ENCODE measurements at regions not wholly inside any gene's neighbourhood (a gene's known extent, or its start where the extent isn't known, plus 50 kb on each side); places are given as distances from the start of the nearest gene placed in this dataset.

DNA sequence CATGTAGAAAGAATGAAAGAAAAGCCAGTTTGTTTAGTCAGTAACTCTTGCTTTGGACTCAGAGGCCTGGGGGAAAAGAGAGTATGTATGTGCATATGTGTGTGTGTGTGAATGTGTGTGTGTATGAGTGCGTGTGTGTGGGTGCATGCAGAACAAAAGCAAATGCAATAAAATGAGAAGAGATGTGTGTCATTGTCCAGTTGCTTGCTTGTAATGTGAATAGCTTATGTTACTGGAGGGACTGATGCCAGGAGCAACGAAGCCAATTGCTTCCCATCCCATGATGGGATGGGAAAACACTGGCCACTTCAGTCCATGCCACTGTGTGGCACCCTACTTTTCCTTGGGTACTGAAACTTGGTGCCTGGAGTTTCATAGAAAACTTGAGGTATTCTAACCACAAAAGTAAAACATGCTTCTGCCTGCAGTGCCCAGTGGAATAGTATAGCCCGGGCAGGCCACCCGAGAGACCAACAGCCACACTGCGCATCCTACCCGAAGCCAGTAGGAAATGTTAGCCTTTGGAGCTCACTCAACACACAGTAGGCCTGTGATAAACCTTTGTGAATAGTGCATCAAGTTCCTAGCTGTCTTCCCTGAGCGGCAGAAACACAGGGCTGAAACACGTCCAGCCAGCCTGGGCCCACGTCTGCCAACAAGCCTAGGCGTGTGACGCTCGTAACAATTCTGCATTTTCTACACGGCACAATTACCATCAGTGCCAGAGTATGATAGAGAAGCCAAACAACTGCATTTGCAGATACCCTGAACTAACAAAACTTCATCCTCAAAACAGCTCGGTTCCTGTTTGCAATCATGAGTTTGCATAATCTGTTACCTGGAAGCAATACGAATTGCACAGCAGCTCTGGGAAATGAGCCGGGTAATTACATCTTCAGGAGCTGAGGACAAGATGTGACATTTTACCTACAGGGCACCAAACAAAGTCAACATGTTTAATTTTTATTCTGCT is 198.1 kb downstream of the SYK start:
- Histone ChIP-seq H3K9ac (ENCODE audit: low read depth in 2 of 2, low read length in 2 of 2) (no peak overlapping the region), H3K4me3 (no peak overlapping the region), H3K27ac (no peak overlapping the region), H3K4me1 (no peaks in the 10 kb centered on the region), H3K9me3 (no peaks in the 10 kb centered on the region), H3K36me3 (no peaks in the 10 kb centered on the region), H3K27me3 (no peaks in the 10 kb centered on the region)
- TF ChIP-seq, protein P1, sequence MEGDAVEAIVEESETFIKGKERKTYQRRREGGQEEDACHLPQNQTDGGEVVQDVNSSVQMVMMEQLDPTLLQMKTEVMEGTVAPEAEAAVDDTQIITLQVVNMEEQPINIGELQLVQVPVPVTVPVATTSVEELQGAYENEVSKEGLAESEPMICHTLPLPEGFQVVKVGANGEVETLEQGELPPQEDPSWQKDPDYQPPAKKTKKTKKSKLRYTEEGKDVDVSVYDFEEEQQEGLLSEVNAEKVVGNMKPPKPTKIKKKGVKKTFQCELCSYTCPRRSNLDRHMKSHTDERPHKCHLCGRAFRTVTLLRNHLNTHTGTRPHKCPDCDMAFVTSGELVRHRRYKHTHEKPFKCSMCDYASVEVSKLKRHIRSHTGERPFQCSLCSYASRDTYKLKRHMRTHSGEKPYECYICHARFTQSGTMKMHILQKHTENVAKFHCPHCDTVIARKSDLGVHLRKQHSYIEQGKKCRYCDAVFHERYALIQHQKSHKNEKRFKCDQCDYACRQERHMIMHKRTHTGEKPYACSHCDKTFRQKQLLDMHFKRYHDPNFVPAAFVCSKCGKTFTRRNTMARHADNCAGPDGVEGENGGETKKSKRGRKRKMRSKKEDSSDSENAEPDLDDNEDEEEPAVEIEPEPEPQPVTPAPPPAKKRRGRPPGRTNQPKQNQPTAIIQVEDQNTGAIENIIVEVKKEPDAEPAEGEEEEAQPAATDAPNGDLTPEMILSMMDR (IDR thresholded peaks at IDR 0.05) = no peak
- DNase-seq = no peak
- intact Hi-C loops (cut with DNase I) = no loop called here

DNA sequence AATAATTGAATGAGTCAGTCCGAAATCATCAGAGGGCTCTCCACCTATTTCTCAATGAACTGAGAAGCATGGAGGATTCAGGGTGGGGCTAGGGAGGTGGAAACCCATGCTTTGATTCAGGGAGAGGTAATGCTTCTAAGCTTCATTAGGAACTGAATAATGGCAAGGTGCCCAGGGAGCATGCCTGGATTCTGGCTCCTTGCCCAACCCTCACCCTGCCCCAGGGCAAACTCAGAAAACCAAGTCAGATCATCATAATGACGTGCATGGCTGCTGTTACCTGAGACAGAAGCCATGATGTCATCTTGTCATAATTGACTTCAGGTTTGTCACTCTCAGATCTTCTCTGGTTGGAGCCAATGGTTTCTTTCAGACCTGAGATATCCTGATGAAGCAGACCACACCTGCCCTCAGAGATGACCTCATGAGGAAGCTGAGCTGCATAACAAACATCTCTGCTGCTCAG is 199.6 kb downstream of the SYK start:
- TF ChIP-seq, protein P1 (IDR thresholded peaks at IDR 0.05) = no peak
- H3K9me3 ChIP-seq = no peaks in the 10 kb centered on the region
- no peak overlapping the region for H3K27ac ChIP-seq
- no peak for DNase-seq
- no peak overlapping the region for H3K9ac ChIP-seq (ENCODE audit: low read depth in 2 of 2, low read length in 2 of 2)
- H3K36me3 ChIP-seq = no peaks in the 10 kb centered on the region
- no peaks in the 10 kb centered on the region for H3K27me3 ChIP-seq
- no peaks in the 10 kb centered on the region for H3K4me1 ChIP-seq
- H3K4me3 ChIP-seq = no peak overlapping the region
- intact Hi-C loops (cut with DNase I) = no loop called here

- no peak for DNase-seq
- no peaks in the 10 kb centered on the region for H3K4me1 ChIP-seq
- H3K36me3 ChIP-seq = no peaks in the 10 kb centered on the region
- no peaks in the 10 kb centered on the region for H3K27me3 ChIP-seq
- no peaks in the 10 kb centered on the region for H3K9me3 ChIP-seq
- intact Hi-C loops (cut with DNase I) = no loop called here
- no peak overlapping the region for H3K27ac ChIP-seq
- TF ChIP-seq, protein P1 (IDR thresholded peaks at IDR 0.05) = no peak
- H3K9ac ChIP-seq (ENCODE audit: low read depth in 2 of 2, low read length in 2 of 2) = no peak overlapping the region
- H3K4me3 ChIP-seq = no peak overlapping the region
These were observed 202.9 kb downstream of the SYK start for GRCh38 chr9:91004484-91004883.

DNA sequence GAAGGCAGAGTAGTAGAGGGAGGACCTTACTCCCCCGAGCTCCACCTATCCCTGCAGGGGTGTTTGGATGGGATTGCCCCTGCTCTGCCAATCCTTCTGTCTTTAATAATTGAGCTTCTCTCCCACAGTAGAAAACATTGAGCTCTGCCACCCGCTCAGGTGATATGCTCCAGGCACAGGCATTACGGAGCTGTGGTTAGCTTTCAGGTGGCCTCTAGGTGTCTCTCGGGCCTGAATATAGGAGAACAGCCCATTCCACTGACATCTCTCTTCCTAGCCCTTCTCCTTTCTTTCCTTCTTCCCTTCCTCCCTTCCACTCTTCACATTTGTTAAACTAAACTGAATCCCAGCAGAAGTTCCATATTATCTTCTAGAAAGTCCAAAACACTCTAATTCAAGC is 203.4 kb downstream of the SYK start:
- Histone ChIP-seq H3K27me3 (no peaks in the 10 kb centered on the region), H3K4me1 (no peaks in the 10 kb centered on the region), H3K9me3 (no peaks in the 10 kb centered on the region), H3K9ac (ENCODE audit: low read depth in 2 of 2, low read length in 2 of 2) (no peak overlapping the region), H3K27ac (no peak overlapping the region), H3K4me3 (no peak overlapping the region), H3K36me3 (no peaks in the 10 kb centered on the region)
- TF ChIP-seq, protein P1 (IDR thresholded peaks at IDR 0.05) = no peak
- DNase-seq = no peak
- intact Hi-C loops (cut with DNase I) = no loop called here

GRCh38 chr9:91006046-91006445 is 204.4 kb downstream of the SYK start:
- Histone ChIP-seq H3K36me3 (no peaks in the 10 kb centered on the region), H3K27me3 (no peaks in the 10 kb centered on the region), H3K27ac (no peak overlapping the region), H3K4me1 (no peaks in the 10 kb centered on the region), H3K9me3 (no peaks in the 10 kb centered on the region), H3K4me3 (no peak overlapping the region), H3K9ac (ENCODE audit: low read depth in 2 of 2, low read length in 2 of 2) (no peak overlapping the region)
- TF ChIP-seq, protein P1 (IDR thresholded peaks at IDR 0.05) = no peak
- intact Hi-C loops (cut with DNase I) = no loop called here
- no peak for DNase-seq

Data from colonic mucosa (tissue), 4 donors.